CD1c-positive myeloid dendritic cell (primary cell): ENCODE measurements at regions not wholly inside any gene's neighbourhood (a gene's known extent, or its start where the extent isn't known, plus 50 kb on each side); places are given as distances from the start of the nearest gene placed in this dataset.

Experiments used
- DNase-seq: peaks from one replicate; pipeline ENCODE4 v3.0.0-alpha.2; 2016; ENCODE audit errors: extremely low spot score

GRCh38 chr1:166221316-166221715 lies 54.5 kb upstream of the FAM78B start:
- DNase-seq = no peak

- DNase-seq = no peak
Measured at GRCh38 chr1:166233750-166234366, 67.1 kb upstream of the FAM78B start.

GRCh38 chr1:166235728-166236127 lies 68.9 kb upstream of the FAM78B start:
- no peak for DNase-seq

- DNase-seq = no peak
Measured at GRCh38 chr1:166237675-166238074, 70.9 kb upstream of the FAM78B start.

- DNase-seq = no peak
Measured at GRCh38 chr1:166253076-166253779, 86.4 kb upstream of the FAM78B start.

- no peak for DNase-seq
Measured at GRCh38 chr1:166258017-166258416, 91.2 kb upstream of the FAM78B start.

- DNase-seq = no peak
Measured at GRCh38 chr1:166261511-166261910, 94.7 kb upstream of the FAM78B start.

- DNase-seq = no peak
Measured at GRCh38 chr1:166270476-166271150, 103.8 kb upstream of the FAM78B start.

- no peak for DNase-seq
Measured at GRCh38 chr1:166271151-166271538, 104.3 kb upstream of the FAM78B start.

GRCh38 chr1:166272155-166272554 lies 105.4 kb upstream of the FAM78B start:
- no peak for DNase-seq

GRCh38 chr1:166272851-166273250 lies 106.0 kb upstream of the FAM78B start:
- DNase-seq = no peak

- DNase-seq = no peak
Measured at GRCh38 chr1:166273618-166274017, 106.8 kb upstream of the FAM78B start.

- DNase-seq = no peak
Measured at GRCh38 chr1:166282391-166283137, 115.8 kb upstream of the FAM78B start.

- DNase-seq = no peak
Measured at GRCh38 chr1:166283190-166283589, 116.4 kb upstream of the FAM78B start.

- no peak for DNase-seq
Measured at GRCh38 chr1:166283600-166283999, 116.8 kb upstream of the FAM78B start.

- no peak for DNase-seq
Measured at GRCh38 chr1:166289309-166290050, 122.7 kb upstream of the FAM78B start.

GRCh38 chr1:166295656-166296055 lies 128.9 kb upstream of the FAM78B start:
- DNase-seq = no peak

GRCh38 chr1:166297993-166298392 lies 131.2 kb upstream of the FAM78B start:
- no peak for DNase-seq

- no peak for DNase-seq
Measured at GRCh38 chr1:166300767-166301166, 134.0 kb upstream of the FAM78B start.

- DNase-seq = no peak
Measured at GRCh38 chr1:166302989-166303758, 136.4 kb upstream of the FAM78B start.

- DNase-seq = no peak
Measured at GRCh38 chr1:166304131-166304530, 137.3 kb upstream of the FAM78B start.
